ENCODE measurements at regions not wholly inside any gene's neighbourhood (a gene's known extent, or its start where the extent isn't known, plus 50 kb on each side); places are given as distances from the start of the nearest gene placed in this dataset.

- TF ChIP-seq CTCF (IDR thresholded peaks at IDR 0.05; ENCODE audit: low read depth, low read length) = no peak
- DNase-seq (ENCODE audit: low read depth, low spot score) = no peak
- in situ Hi-C loops (cut with HindIII; ENCODE audit: low sequenced_read_pairs) = no loop called here
- H3K4me3 ChIP-seq (ENCODE audit: low read depth, low read length) = no peak overlapping the region
Measured at GRCh38 chr19:30908262-30908771, 440.9 kb downstream of the TSHZ3 start.

DNA sequence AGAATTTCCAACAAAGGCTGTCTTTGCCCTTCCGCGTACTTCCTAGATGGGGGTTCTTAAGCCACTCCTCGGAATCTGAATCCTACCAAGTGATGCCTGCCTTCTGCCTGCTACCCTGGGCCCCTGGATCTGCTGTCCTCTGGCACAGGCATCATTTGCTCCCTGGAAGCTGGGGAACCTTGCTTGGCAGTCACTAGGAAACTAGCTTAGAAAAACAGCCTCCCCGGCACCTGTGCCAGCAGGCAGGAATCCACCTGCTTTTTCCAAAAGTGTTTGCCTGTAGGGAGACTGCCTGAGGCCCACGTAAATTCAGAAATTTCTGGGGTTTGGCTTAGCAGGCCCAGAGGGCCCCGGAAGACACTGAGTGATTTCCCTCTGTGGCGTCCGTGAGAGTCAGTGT lies 442.4 kb downstream of the TSHZ3 start:
- no peak for TF ChIP-seq CTCF (IDR thresholded peaks at IDR 0.05; ENCODE audit: low read depth, low read length)
- in situ Hi-C loops (cut with HindIII; ENCODE audit: low sequenced_read_pairs) = no loop called here
- DNase-seq (ENCODE audit: low read depth, low spot score) = no peak

DNA sequence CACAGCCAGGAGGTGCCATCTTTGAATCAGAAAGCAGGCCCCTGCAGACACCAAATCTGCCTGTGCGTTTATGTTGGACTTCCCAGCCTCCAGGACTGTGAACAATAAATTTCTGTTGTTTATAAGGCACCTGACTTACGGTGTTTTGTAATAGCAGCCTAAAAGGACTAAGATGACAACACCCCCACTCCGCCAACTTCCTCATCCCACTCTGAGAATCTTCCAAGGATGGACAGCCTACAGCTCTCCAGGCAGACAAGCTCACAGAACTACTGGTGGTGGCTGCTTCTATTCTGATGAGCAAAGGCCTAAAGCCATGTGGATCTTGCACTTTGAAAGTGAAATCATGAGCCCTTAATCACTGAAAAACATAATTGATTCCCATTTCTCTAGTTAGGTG lies 449.2 kb downstream of the TSHZ3 start:
- no peak for TF ChIP-seq CTCF (IDR thresholded peaks at IDR 0.05; ENCODE audit: low read depth, low read length)
- in situ Hi-C loops (cut with HindIII; ENCODE audit: low sequenced_read_pairs) = no loop called here
- DNase-seq (ENCODE audit: low read depth, low spot score) = no peak
- H3K4me3 ChIP-seq (ENCODE audit: low read depth, low read length) = no peak overlapping the region

More for the DNA sequence above, 442.4 kb downstream of the TSHZ3 start:
- no peak overlapping the region for H3K4me3 ChIP-seq (ENCODE audit: low read depth, low read length)

GRCh38 chr19:30898353-30899103 lies 450.7 kb downstream of the TSHZ3 start:
- no peak overlapping the region for H3K4me3 ChIP-seq (ENCODE audit: low read depth, low read length)
- no peak for DNase-seq (ENCODE audit: low read depth, low spot score)
- in situ Hi-C loops (cut with HindIII; ENCODE audit: low sequenced_read_pairs) = no loop called here
- TF ChIP-seq CTCF (IDR thresholded peaks at IDR 0.05; ENCODE audit: low read depth, low read length) = no peak

- DNase-seq (ENCODE audit: low read depth, low spot score) = no peak
- H3K4me3 ChIP-seq (ENCODE audit: low read depth, low read length) = no peak overlapping the region
- in situ Hi-C loops (cut with HindIII; ENCODE audit: low sequenced_read_pairs) = no loop called here
- no peak for TF ChIP-seq CTCF (IDR thresholded peaks at IDR 0.05; ENCODE audit: low read depth, low read length)
Measured at GRCh38 chr19:30897553-30897952, 451.7 kb downstream of the TSHZ3 start.

DNA sequence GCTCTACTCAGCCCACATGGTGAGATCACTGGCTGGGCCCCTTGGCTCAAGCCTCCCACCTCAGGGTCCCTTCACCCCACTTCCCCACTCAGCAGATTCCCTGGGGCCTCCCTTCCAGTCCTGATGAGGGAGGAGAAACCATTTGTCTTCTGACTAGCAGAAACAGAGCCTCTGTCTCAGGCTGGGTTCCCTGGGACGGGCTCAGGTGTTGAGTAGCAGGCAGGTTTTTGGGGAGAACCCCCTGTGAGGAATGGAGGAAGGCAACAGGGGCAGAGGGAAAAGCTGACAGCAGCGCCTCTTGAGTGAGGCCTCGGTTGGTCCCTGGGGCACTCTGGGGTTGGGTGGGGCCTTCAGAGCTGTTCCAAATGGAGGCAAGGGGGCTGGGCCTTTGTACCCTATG lies 452.2 kb downstream of the TSHZ3 start:
- H3K4me3 ChIP-seq (ENCODE audit: low read depth, low read length) = no peak overlapping the region
- TF ChIP-seq CTCF (IDR thresholded peaks at IDR 0.05; ENCODE audit: low read depth, low read length) = no peak
- in situ Hi-C loops (cut with HindIII; ENCODE audit: low sequenced_read_pairs) = no loop called here
- DNase-seq (ENCODE audit: low read depth, low spot score) = no peak

All from astrocyte of the spinal cord (primary cell).